ENCODE measurements at regions not wholly inside any gene's neighbourhood (a gene's known extent, or its start where the extent isn't known, plus 50 kb on each side); places are given as distances from the start of the nearest gene placed in this dataset.

DNA sequence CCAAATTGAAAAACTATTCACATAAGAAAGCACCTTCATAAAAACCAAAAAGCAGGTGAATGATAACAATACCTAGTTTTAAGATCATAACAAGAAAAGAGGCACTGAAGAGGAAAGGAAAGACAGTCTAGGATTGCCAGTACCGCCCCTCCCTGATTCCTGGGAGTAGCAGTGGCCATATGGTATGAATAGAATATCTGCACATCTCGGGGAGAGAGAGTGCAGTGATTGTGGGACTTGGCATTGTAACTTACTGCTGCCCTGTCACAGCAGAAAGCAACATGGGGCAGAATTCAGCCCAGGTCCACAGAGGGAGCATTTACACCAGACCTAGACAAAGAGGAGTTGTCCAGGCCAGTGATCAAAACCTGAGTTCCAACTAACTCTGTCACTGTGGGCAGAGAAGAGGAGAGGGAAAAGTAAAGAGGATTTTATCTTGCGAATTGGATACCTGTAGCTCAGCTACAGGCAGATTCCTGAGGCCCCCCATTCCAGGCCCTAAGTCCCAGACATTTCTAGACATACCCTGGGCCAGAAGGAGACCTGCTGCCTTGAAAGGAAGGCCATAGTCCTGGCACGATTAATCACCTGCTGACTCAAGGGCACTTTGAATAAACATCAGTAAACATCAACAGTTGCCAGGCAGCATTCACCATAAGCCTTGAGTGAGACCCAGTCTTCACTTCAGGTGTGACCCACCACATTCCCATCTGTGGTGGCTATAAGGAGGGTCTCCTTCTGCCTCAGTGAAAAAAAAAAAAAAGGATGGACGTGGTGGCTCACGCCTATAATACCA lies 397.5 kb downstream of the TGFB2 start:
- TF ChIP-seq, protein P1, sequence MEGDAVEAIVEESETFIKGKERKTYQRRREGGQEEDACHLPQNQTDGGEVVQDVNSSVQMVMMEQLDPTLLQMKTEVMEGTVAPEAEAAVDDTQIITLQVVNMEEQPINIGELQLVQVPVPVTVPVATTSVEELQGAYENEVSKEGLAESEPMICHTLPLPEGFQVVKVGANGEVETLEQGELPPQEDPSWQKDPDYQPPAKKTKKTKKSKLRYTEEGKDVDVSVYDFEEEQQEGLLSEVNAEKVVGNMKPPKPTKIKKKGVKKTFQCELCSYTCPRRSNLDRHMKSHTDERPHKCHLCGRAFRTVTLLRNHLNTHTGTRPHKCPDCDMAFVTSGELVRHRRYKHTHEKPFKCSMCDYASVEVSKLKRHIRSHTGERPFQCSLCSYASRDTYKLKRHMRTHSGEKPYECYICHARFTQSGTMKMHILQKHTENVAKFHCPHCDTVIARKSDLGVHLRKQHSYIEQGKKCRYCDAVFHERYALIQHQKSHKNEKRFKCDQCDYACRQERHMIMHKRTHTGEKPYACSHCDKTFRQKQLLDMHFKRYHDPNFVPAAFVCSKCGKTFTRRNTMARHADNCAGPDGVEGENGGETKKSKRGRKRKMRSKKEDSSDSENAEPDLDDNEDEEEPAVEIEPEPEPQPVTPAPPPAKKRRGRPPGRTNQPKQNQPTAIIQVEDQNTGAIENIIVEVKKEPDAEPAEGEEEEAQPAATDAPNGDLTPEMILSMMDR (IDR thresholded peaks at IDR 0.05; ENCODE audit: low read depth, low read length, missing control alignments): no peak

DNA sequence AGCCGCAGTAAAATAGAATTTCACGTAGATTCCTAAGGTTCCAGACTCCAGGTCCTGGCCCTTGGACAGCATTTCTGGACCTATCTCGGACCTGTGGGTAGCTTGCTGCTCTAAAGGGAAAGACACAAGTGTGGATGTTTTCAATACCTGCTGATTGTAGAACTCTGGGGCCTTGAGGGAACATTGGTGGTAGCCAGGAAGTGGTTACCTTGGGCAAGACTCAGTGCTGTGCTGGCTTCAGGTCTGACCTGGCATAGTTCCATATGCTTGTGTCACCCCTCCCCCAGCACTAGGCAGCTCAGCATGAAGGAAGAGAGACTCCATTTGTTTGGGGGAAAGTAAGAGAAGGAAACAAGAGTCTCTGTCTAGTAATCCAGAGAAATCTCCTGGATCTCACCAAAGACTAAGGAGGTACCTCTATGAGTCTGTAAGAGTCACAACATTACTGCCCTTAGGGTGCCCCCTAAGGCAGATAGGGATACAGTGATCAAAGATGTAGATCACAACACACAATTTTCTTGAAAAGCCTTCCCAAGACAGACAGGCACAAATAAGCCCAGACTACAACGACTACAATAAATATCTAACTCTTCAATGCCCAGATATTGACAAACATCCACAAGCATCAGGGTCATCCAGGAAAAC lies 398.8 kb downstream of the TGFB2 start:
- no peak for DNase-seq (ENCODE audit: extremely low read depth, low read depth)
- no peak overlapping the region for H3K4me3 ChIP-seq (replicated peaks; ENCODE audit: low read depth, low read length)
- TF ChIP-seq, protein P1 (IDR thresholded peaks at IDR 0.05; ENCODE audit: low read depth, low read length, missing control alignments): no peak

More for the DNA sequence above, 397.5 kb downstream of the TGFB2 start:
- no peak for DNase-seq (ENCODE audit: extremely low read depth, low read depth)
- no peak overlapping the region for H3K4me3 ChIP-seq (replicated peaks; ENCODE audit: low read depth, low read length)

DNA sequence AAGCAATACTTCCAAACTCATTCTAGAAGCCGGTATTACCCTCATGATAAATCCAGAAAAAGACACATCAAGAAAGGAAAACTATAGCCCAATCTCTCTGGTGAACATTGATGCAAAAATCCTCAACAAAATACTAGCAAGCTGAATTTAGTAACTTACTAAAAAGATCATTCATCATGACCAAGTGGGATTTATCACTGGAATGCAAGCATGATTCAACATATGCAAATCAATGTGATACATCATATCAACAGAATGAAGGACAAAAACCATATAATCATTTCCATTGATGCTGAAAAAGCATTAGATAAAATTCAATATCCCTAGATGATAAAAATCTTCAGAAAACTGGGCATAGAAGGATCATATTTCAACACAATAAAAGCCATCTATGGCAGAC lies 402.9 kb downstream of the TGFB2 start:
- H3K4me3 ChIP-seq (replicated peaks; ENCODE audit: low read depth, low read length): no peak overlapping the region
- TF ChIP-seq, protein P1 (IDR thresholded peaks at IDR 0.05; ENCODE audit: low read depth, low read length, missing control alignments): no peak
- no peak for DNase-seq (ENCODE audit: extremely low read depth, low read depth)

DNA sequence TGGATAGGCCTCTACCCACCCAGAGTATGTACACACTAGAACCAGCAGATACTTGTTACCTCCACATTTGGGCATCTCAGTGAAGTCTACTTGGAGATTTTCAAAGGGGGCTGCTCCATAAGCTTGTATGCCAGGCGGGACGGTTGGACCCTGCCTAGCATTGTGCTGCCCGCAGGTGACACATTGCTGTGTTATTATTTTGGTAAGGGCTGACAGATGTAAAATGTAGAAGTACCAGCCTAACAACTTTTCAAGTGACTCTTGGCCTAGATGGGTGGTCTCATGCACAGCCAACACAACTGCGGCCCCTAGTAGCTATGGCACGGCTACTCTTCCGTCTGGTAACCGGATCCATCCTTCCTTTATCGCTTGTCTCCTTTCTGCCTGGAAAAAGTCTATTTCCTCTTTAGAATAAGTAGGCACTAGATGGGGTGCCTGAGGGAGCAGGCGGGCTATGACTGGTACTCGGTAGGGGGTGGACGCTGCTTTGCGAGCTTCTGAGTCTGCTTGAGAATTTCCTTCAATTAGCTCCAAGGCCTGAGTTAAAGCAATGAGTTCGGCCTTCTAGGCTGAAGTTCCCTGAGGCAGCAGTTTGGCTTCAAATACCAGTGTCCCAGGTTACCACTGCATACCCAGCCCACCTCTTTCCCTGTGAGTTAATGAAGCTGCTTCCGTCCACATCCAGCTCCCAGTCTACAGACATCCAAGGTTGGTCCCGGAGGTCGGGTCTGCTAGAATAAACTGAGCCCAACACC lies 405.3 kb downstream of the TGFB2 start:
- H3K4me3 ChIP-seq (replicated peaks; ENCODE audit: low read depth, low read length): no peak overlapping the region
- DNase-seq (ENCODE audit: extremely low read depth, low read depth): no peak
- TF ChIP-seq, protein P1 (IDR thresholded peaks at IDR 0.05; ENCODE audit: low read depth, low read length, missing control alignments): no peak

DNA sequence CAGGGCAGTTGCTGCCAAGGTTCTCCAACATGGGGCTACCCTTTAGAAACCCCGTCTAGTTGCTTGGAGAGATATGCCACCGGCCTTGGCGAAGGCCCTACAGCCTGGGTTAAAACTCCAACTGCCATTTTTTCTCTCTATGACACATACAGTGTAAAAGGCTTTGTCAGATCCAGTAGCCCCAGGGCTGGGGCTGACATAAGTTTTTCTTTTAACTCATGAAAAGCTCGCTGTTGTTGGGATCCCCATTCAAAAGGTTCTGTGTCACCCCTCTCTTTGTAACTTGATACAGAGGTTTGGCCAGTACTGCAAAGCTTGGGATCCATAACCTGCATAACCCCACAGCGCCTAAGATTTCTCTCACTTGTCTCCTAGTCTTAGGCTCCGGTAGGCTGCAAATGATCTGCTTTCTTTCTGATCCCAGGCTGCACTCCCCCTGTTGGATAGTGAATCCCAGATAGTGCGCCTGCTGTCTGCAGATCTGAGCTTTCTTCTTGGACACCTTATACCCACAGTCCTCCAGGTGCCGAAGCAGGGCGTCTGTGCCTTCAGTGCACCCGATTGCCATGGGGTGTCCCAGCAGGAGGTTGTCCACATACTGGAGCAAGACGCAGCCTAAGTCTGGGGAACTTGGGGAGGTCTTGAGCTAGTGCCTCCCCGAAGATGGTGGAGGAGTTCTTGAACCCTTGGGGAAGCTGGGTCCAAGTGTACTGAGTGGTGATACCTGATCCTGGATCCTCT lies 406.2 kb downstream of the TGFB2 start:
- H3K4me3 ChIP-seq (replicated peaks; ENCODE audit: low read depth, low read length): no peak overlapping the region
- DNase-seq (ENCODE audit: extremely low read depth, low read depth): no peak
- TF ChIP-seq, protein P1 (IDR thresholded peaks at IDR 0.05; ENCODE audit: low read depth, low read length, missing control alignments): no peak

DNA sequence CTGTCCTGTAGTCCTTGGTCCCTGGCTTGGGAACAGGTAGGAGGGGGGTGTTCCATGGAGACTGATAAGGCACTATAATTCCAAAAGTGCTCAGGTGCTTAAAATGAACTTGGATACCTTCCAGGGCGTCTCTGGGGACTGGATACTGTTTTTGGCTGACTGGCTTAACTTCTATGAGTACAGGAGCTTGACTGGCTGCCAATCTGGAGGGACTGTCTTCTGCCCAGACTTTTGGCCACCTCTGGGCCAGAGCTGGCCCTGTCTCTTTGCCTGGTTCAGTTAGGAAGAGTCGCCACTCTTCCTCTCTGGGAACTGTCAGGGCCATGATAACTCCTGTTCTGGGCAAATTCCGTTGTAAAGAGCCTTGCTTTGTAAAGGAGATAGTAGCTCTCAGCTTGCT lies 407.0 kb downstream of the TGFB2 start:
- no peak overlapping the region for H3K4me3 ChIP-seq (replicated peaks; ENCODE audit: low read depth, low read length)
- TF ChIP-seq, protein P1 (IDR thresholded peaks at IDR 0.05; ENCODE audit: low read depth, low read length, missing control alignments): no peak
- DNase-seq (ENCODE audit: extremely low read depth, low read depth): no peak
